T-cell (primary cell): ENCODE measurements at regions not wholly inside any gene's neighbourhood (a gene's known extent, or its start where the extent isn't known, plus 50 kb on each side); places are given as distances from the start of the nearest gene placed in this dataset.

Source experiments
- ATAC-seq, 4 experiments: fragments of 200-7000 bp in 3 of 4; fragments of 150-1000 bp in 1 of 4; cut with Tn5 transposase; replicated peaks in 1 of 4; 1 replicate in 3 of 4; 2 replicates in 1 of 4; pipeline ENCODE4 v1.10.0; 2021; ENCODE audit warnings: moderate library complexity in 3 of 4, mild to moderate bottlenecking in 2 of 4, moderate number of reproducible peaks in 1 of 4
- CTCF ChIA-PET, 2 donors: fragments of 300-600 bp; sonication (Branson Sonifier 250); formaldehyde crosslinking; loops; one replicate each; lab custom pipeline; 2022; ENCODE audit warnings: antibody characterized with exemption in 2 of 2; lab: Charles Lee
- POLR2A ChIA-PET, 2 donors: fragments of 300-600 bp; sonication (Branson Sonifier 250); formaldehyde crosslinking; loops; one replicate each; lab custom pipeline; 2022; ENCODE audit warnings: antibody characterized with exemption in 2 of 2; lab: Charles Lee
- DNase-seq, 35 experiments: peaks; one replicate each; pipeline versions ENCODE4 v3.0.0 to v3.0.0-alpha.2; 2013 to 2023
- H3K27ac ChIP-seq: one replicate; pipeline ENCODE4 v1.5.1; 2013; ENCODE audit warnings: low read length
- H3K27me3 ChIP-seq, 2 experiments: replicated peaks in 1 of 2; 1 replicate in 1 of 2; 2 replicates in 1 of 2; pipeline versions ENCODE4 v1.6.1 to v1.7.0; 2013; ENCODE audit warnings: low read length in 1 of 2, mixed read lengths in 1 of 2; ENCODE audit not compliant: control insufficient read depth in 2 of 2, insufficient read depth in 2 of 2; ENCODE audit errors: extremely low read depth in 1 of 2
- H3K36me3 ChIP-seq, 2 donors: 1 replicate in 1 of 2; 2 replicates in 1 of 2; pipeline versions ENCODE4 v1.6.1 to v1.7.0; 2013; ENCODE audit warnings: low read length in 1 of 2; ENCODE audit not compliant: control insufficient read depth in 2 of 2, insufficient read depth in 1 of 2; ENCODE audit errors: extremely low read depth in 1 of 2
- H3K4me1 ChIP-seq, 2 experiments: 1 replicate in 1 of 2; 2 replicates in 1 of 2; pipeline versions ENCODE4 v1.6.1 to v1.7.0; 2013; ENCODE audit warnings: low read length in 2 of 2, mixed read lengths in 1 of 2; ENCODE audit not compliant: insufficient read depth in 2 of 2, control insufficient read depth in 1 of 2; ENCODE audit errors: extremely low read depth in 1 of 2
- H3K4me3 ChIP-seq, 2 donors: 1 replicate in 1 of 2; 2 replicates in 1 of 2; pipeline versions ENCODE4 v1.5.1 to v1.7.0; 2013; ENCODE audit warnings: mild to moderate bottlenecking in 2 of 2, low read length in 1 of 2, moderate library complexity in 1 of 2; ENCODE audit not compliant: control insufficient read depth in 1 of 2; ENCODE audit errors: extremely low read depth in 1 of 2
- H3K9me3 ChIP-seq: 2 replicates; pipeline ENCODE4 v1.7.0; 2013
- H3K27ac Mint-ChIP-seq, 2 donors: one replicate each; pipeline ENCODE4 v1.8.0; 2020 to 2021; ENCODE audit warnings: mild to moderate bottlenecking in 2 of 2, mixed read lengths in 2 of 2
- H3K27me3 Mint-ChIP-seq, 2 donors: one replicate each; pipeline ENCODE4 v1.8.0; 2021 to 2022; ENCODE audit warnings: mixed read lengths in 2 of 2
- H3K36me3 Mint-ChIP-seq: one replicate; pipeline ENCODE4 v1.8.0; 2021; ENCODE audit warnings: mixed read lengths
- H3K4me1 Mint-ChIP-seq, 3 donors: one replicate each; pipeline ENCODE4 v1.8.0; 2020 to 2022; ENCODE audit warnings: mixed read lengths in 3 of 3, mild to moderate bottlenecking in 1 of 3
- H3K4me3 Mint-ChIP-seq, 3 donors: one replicate each; pipeline ENCODE4 v1.8.0; 2020 to 2022; ENCODE audit warnings: mild to moderate bottlenecking in 3 of 3, mixed read lengths in 3 of 3, moderate library complexity in 3 of 3
- H3K9me3 Mint-ChIP-seq, 3 donors: one replicate each; pipeline ENCODE4 v1.8.0; 2020 to 2022; ENCODE audit warnings: mixed read lengths in 3 of 3
- WGBS: methylation state at CpG from one replicate; pipeline ENCODE4 v1.1.5; 2013; ENCODE audit warnings: missing lambda C conversion rate; ENCODE audit not compliant: insufficient coverage; 5-methylcytosine and 5-hydroxymethylcytosine counted together

GRCh38 chr17:34416116-34416515 is 53.1 kb upstream of the CCL1 start:
- Mint-ChIP-seq H3K9me3 (no peaks in the 10 kb centered on the region), H3K4me3 (no peak overlapping the region), H3K4me1 (no peaks in the 10 kb centered on the region), H3K27ac (no peak overlapping the region), H3K27me3 (peaks cover 27 to 29% of the 10 kb centered on the region in 2 donors), H3K36me3 (no peaks in the 10 kb centered on the region)
- DNase-seq (no peak), ATAC-seq (no peak)
- 87% methylated on average over 2 of the region's 2 CpGs for WGBS
- Histone ChIP-seq H3K4me3 (no peak overlapping the region), H3K27ac (no peak overlapping the region), H3K36me3 (no peaks in the 10 kb centered on the region), H3K4me1 (no peaks in the 10 kb centered on the region), H3K9me3 (no peaks in the 10 kb centered on the region), H3K27me3 (peaks cover 0 to 22% of the 10 kb centered on the region in 2 experiments)
- POLR2A ChIA-PET = no interaction called here
- CTCF ChIA-PET = no interaction called here

- no peaks in the 10 kb centered on the region for H3K4me1 ChIP-seq
- ATAC-seq = no peak
- H3K27ac ChIP-seq = no peak overlapping the region
- H3K36me3 ChIP-seq = no peaks in the 10 kb centered on the region
- H3K9me3 Mint-ChIP-seq = no peaks in the 10 kb centered on the region
- H3K4me3 ChIP-seq = no peak overlapping the region
- H3K27me3 Mint-ChIP-seq = peaks cover 22 to 24% of the 10 kb centered on the region in 2 donors
- H3K36me3 Mint-ChIP-seq = no peaks in the 10 kb centered on the region
- H3K27me3 ChIP-seq = peaks cover 0 to 13% of the 10 kb centered on the region in 2 experiments
- H3K4me1 Mint-ChIP-seq = no peaks in the 10 kb centered on the region
- WGBS = 93% methylated on average over 3 of the region's 6 CpGs
- no peak for DNase-seq
- CTCF ChIA-PET = no interaction called here
- no peaks in the 10 kb centered on the region for H3K9me3 ChIP-seq
- no peak overlapping the region for H3K27ac Mint-ChIP-seq
- POLR2A ChIA-PET = no interaction called here
- no peak overlapping the region for H3K4me3 Mint-ChIP-seq
These were observed 51.3 kb upstream of the CCL1 start for GRCh38 chr17:34414339-34414738.

- no peaks in the 10 kb centered on the region for H3K36me3 ChIP-seq
- 63% methylated on average over 3 of the region's 12 CpGs for WGBS
- H3K9me3 Mint-ChIP-seq = no peaks in the 10 kb centered on the region
- H3K9me3 ChIP-seq = no peaks in the 10 kb centered on the region
- DNase-seq (no peak), ATAC-seq (no peak)
- H3K4me1 Mint-ChIP-seq = no peaks in the 10 kb centered on the region
- no peak overlapping the region for H3K4me3 ChIP-seq
- H3K36me3 Mint-ChIP-seq = no peaks in the 10 kb centered on the region
- H3K4me3 Mint-ChIP-seq = no peak overlapping the region
- H3K27ac ChIP-seq = no peak overlapping the region
- H3K4me1 ChIP-seq = no peaks in the 10 kb centered on the region
- ChIA-PET CTCF (no interaction called here), POLR2A (no interaction called here)
- peaks cover 0 to 12% of the 10 kb centered on the region in 2 experiments for H3K27me3 ChIP-seq
- peaks cover 20 to 28% of the 10 kb centered on the region in 2 donors for H3K27me3 Mint-ChIP-seq
- H3K27ac Mint-ChIP-seq = no peak overlapping the region
These were observed 50.5 kb upstream of the CCL1 start for GRCh38 chr17:34413443-34414119.

DNA sequence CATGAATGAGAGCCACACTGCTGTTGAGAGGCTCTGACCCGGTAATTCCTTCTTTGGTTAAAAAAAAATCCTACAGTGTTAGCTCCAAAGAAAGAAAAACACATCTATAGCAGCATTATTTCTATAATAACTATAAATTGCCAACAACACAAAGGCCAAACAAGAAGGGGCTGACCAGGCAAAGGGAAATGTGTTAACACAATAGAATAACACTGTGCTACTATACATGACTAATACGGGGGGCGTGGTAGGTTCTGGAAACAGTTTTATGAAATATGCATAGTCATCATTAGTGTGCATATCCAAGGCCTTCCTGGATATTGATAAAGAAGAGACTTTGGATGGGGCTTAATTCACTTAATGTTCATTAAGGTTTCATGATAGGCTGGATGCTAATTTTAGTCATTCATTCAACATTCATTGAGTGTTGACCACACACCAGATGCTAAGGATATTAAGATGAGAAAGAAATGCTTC is 50.0 kb upstream of the CCL1 start:
- Histone ChIP-seq H3K36me3 (no peaks in the 10 kb centered on the region), H3K4me1 (no peaks in the 10 kb centered on the region), H3K27ac (no peak overlapping the region), H3K27me3 (peaks cover 0 to 13% of the 10 kb centered on the region in 2 experiments), H3K4me3 (no peak overlapping the region), H3K9me3 (no peaks in the 10 kb centered on the region)
- ATAC-seq (no peak), DNase-seq (no peak)
- CTCF ChIA-PET = no interaction called here
- POLR2A ChIA-PET = no interaction called here
- H3K27ac Mint-ChIP-seq = no peak overlapping the region
- no peaks in the 10 kb centered on the region for H3K36me3 Mint-ChIP-seq
- H3K9me3 Mint-ChIP-seq = no peaks in the 10 kb centered on the region
- no CpG with 5 or more reads among the region's 3 CpGs for WGBS
- no peaks in the 10 kb centered on the region for H3K4me1 Mint-ChIP-seq
- H3K4me3 Mint-ChIP-seq = no peak overlapping the region
- peaks cover 26 to 33% of the 10 kb centered on the region in 2 donors for H3K27me3 Mint-ChIP-seq
